Muscle layer of colon (tissue), 2 donors: ENCODE measurements at regions not wholly inside any gene's neighbourhood (a gene's known extent, or its start where the extent isn't known, plus 50 kb on each side); places are given as distances from the start of the nearest gene placed in this dataset.

Experiments
- H3K27ac ChIP-seq: one replicate; pipeline ENCODE4 v1.7.0; 2013; ENCODE audit warnings: low read depth, mild to moderate bottlenecking, low read length, moderate library complexity
- H3K27me3 ChIP-seq, 2 donors: one replicate each; pipeline ENCODE4 v1.7.0; 2013; ENCODE audit warnings: low read length in 2 of 2, mild to moderate bottlenecking in 2 of 2; ENCODE audit not compliant: insufficient read depth in 2 of 2, control insufficient read depth in 1 of 2
- H3K36me3 ChIP-seq: one replicate; pipeline ENCODE4 v1.7.0; 2013; ENCODE audit warnings: mild to moderate bottlenecking, low read length; ENCODE audit not compliant: insufficient read depth
- H3K4me1 ChIP-seq: one replicate; pipeline ENCODE4 v1.7.0; 2013; ENCODE audit warnings: mild to moderate bottlenecking, low read length; ENCODE audit not compliant: insufficient read depth
- H3K4me3 ChIP-seq, 2 donors: one replicate each; pipeline ENCODE4 v1.7.0; 2013; ENCODE audit warnings: low read length in 2 of 2, low read depth in 1 of 2, mild to moderate bottlenecking in 1 of 2, moderate library complexity in 1 of 2
- H3K9ac ChIP-seq: one replicate; pipeline ENCODE4 v1.7.0; 2013; ENCODE audit warnings: low read length
- H3K9me3 ChIP-seq: one replicate; pipeline ENCODE4 v1.7.0; 2013; ENCODE audit warnings: mild to moderate bottlenecking, low read length
- donor health status: abdominal sarcoma.
- donor health status: Adenocarcinoma of cecum.

- Histone ChIP-seq H3K4me1 (no peaks in the 10 kb centered on the region), H3K27me3 (no peaks in the 10 kb centered on the region), H3K4me3 (no peak overlapping the region), H3K27ac (no peak overlapping the region), H3K9ac (no peak overlapping the region), H3K36me3 (no peaks in the 10 kb centered on the region), H3K9me3 (no peaks in the 10 kb centered on the region)
Observed at GRCh38 chr15:47954196-47954595, 166.6 kb upstream of the SLC24A5 start.

GRCh38 chr15:47955021-47955420 lies 165.8 kb upstream of the SLC24A5 start:
- Histone ChIP-seq H3K27ac (no peak overlapping the region), H3K36me3 (no peaks in the 10 kb centered on the region), H3K4me1 (no peaks in the 10 kb centered on the region), H3K4me3 (no peak overlapping the region), H3K9ac (no peak overlapping the region), H3K9me3 (no peaks in the 10 kb centered on the region), H3K27me3 (no peaks in the 10 kb centered on the region)

GRCh38 chr15:47959617-47960413 lies 161.0 kb upstream of the SLC24A5 start:
- Histone ChIP-seq H3K9me3 (no peaks in the 10 kb centered on the region), H3K27ac (no peak overlapping the region), H3K36me3 (no peaks in the 10 kb centered on the region), H3K4me3 (no peak overlapping the region), H3K27me3 (no peaks in the 10 kb centered on the region), H3K4me1 (no peaks in the 10 kb centered on the region), H3K9ac (no peak overlapping the region)

GRCh38 chr15:47961401-47962090 lies 159.2 kb upstream of the SLC24A5 start:
- Histone ChIP-seq H3K4me3 (no peak overlapping the region), H3K36me3 (no peaks in the 10 kb centered on the region), H3K4me1 (no peaks in the 10 kb centered on the region), H3K27me3 (no peaks in the 10 kb centered on the region), H3K9me3 (no peaks in the 10 kb centered on the region), H3K9ac (no peak overlapping the region), H3K27ac (no peak overlapping the region)

GRCh38 chr15:47963265-47963664 lies 157.5 kb upstream of the SLC24A5 start:
- Histone ChIP-seq H3K9me3 (no peaks in the 10 kb centered on the region), H3K27me3 (no peaks in the 10 kb centered on the region), H3K36me3 (no peaks in the 10 kb centered on the region), H3K27ac (no peak overlapping the region), H3K9ac (no peak overlapping the region), H3K4me3 (no peak overlapping the region), H3K4me1 (no peaks in the 10 kb centered on the region)

- no peaks in the 10 kb centered on the region for H3K4me1 ChIP-seq
- H3K27me3 ChIP-seq, result no peaks in the 10 kb centered on the region
- H3K27ac ChIP-seq, result no peak overlapping the region
- H3K36me3 ChIP-seq, result no peaks in the 10 kb centered on the region
- H3K9me3 ChIP-seq, result no peaks in the 10 kb centered on the region
- no peak overlapping the region for H3K9ac ChIP-seq
- no peak overlapping the region for H3K4me3 ChIP-seq
Observed at GRCh38 chr15:47964229-47964628, 156.6 kb upstream of the SLC24A5 start.

- Histone ChIP-seq H3K27me3 (no peaks in the 10 kb centered on the region), H3K36me3 (no peaks in the 10 kb centered on the region), H3K4me3 (no peak overlapping the region), H3K4me1 (no peaks in the 10 kb centered on the region), H3K9ac (no peak overlapping the region), H3K27ac (no peak overlapping the region), H3K9me3 (no peaks in the 10 kb centered on the region)
Observed at GRCh38 chr15:47965297-47965696, 155.5 kb upstream of the SLC24A5 start.

- no peaks in the 10 kb centered on the region for H3K4me1 ChIP-seq
- H3K36me3 ChIP-seq, result no peaks in the 10 kb centered on the region
- H3K9me3 ChIP-seq, result no peaks in the 10 kb centered on the region
- H3K9ac ChIP-seq, result no peak overlapping the region
- H3K27ac ChIP-seq, result no peak overlapping the region
- no peaks in the 10 kb centered on the region for H3K27me3 ChIP-seq
- H3K4me3 ChIP-seq, result no peak overlapping the region
Observed at GRCh38 chr15:47968593-47968992, 152.2 kb upstream of the SLC24A5 start.

- no peaks in the 10 kb centered on the region for H3K4me1 ChIP-seq
- no peaks in the 10 kb centered on the region for H3K27me3 ChIP-seq
- H3K9me3 ChIP-seq, result no peaks in the 10 kb centered on the region
- no peak overlapping the region for H3K4me3 ChIP-seq
- H3K36me3 ChIP-seq, result no peaks in the 10 kb centered on the region
- H3K9ac ChIP-seq, result no peak overlapping the region
- no peak overlapping the region for H3K27ac ChIP-seq
Observed at GRCh38 chr15:47971637-47972036, 149.2 kb upstream of the SLC24A5 start.

GRCh38 chr15:47972738-47973137 lies 148.1 kb upstream of the SLC24A5 start:
- H3K9me3 ChIP-seq, result no peaks in the 10 kb centered on the region

GRCh38 chr15:47974724-47975123 lies 146.1 kb upstream of the SLC24A5 start:
- H3K4me3 ChIP-seq, result no peak overlapping the region
- no peak overlapping the region for H3K9ac ChIP-seq
- H3K4me1 ChIP-seq, result no peaks in the 10 kb centered on the region
- H3K27ac ChIP-seq, result no peak overlapping the region
- H3K36me3 ChIP-seq, result no peaks in the 10 kb centered on the region
- H3K27me3 ChIP-seq, result no peaks in the 10 kb centered on the region
- no peaks in the 10 kb centered on the region for H3K9me3 ChIP-seq

More at GRCh38 chr15:47972738-47973137, 148.1 kb upstream of the SLC24A5 start:
- H3K36me3 ChIP-seq, result no peaks in the 10 kb centered on the region
- no peak overlapping the region for H3K9ac ChIP-seq
- no peak overlapping the region for H3K27ac ChIP-seq
- no peaks in the 10 kb centered on the region for H3K27me3 ChIP-seq
- no peaks in the 10 kb centered on the region for H3K4me1 ChIP-seq
- H3K4me3 ChIP-seq, result no peak overlapping the region

- Histone ChIP-seq H3K36me3 (no peaks in the 10 kb centered on the region), H3K9me3 (no peaks in the 10 kb centered on the region), H3K9ac (no peak overlapping the region), H3K27me3 (no peaks in the 10 kb centered on the region), H3K27ac (no peak overlapping the region), H3K4me1 (no peaks in the 10 kb centered on the region), H3K4me3 (no peak overlapping the region)
Observed at GRCh38 chr15:47975427-47975826, 145.4 kb upstream of the SLC24A5 start.
